GM21423 (cell line): ENCODE measurements at regions not wholly inside any gene's neighbourhood (a gene's known extent, or its start where the extent isn't known, plus 50 kb on each side); places are given as distances from the start of the nearest gene placed in this dataset.

Source experiments
- ATAC-seq: cut with Tn5 transposase; IDR thresholded peaks from one replicate; pipeline ENCODE4 v1.9.1; 2021; ENCODE audit warnings: mild to moderate bottlenecking, moderate library complexity; ENCODE audit not compliant: unreplicated experiment

- ATAC-seq, result no peak
Measured at GRCh38 chr7:145005601-145006000, 169.7 kb upstream of the TPK1 start.

DNA sequence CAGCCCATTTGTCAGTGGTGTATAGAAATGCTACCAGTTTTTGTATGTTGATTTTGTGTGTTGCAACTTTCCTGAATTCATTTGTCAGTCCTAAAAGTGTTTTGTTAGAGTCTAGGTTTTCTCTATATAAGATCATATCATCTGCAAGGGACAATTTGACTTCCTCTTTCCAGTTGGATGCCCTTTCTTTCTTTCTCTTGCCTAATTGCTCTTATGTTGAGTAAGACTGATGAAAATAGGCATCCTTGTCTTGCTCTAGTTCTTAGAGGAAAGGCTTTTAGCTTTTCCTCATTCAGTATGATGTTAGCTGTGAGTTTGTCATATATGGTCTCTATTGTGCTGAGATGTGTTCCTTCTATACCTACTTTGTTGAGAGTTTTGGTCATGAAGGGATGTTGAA lies 161.7 kb upstream of the TPK1 start:
- no peak for ATAC-seq

- ATAC-seq, result no peak
Measured at GRCh38 chr7:144995495-144995894, 159.6 kb upstream of the TPK1 start.

GRCh38 chr7:144991041-144991440 lies 155.2 kb upstream of the TPK1 start:
- no peak for ATAC-seq

GRCh38 chr7:144987686-144988085 lies 151.8 kb upstream of the TPK1 start:
- no peak for ATAC-seq

DNA sequence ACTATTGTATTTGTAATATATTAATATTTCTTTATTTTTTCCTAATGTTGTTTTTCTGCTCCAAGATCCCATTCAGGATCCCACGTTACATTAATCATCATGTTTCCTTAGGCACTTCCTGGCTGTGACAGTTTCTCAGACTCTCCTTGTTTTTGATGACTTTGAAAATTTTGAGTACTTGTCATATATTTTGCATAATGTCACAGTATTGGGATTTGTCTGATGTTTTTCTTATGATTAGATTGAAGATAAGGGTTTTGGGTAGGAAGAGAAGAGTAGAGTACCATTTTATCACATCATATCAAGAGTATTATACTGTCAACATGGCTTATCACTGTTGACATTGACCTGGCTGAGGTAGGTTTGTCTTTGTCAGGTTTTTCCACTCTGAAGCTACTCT lies 146.3 kb upstream of the TPK1 start:
- no peak for ATAC-seq

GRCh38 chr7:144975882-144976281 lies 140.0 kb upstream of the TPK1 start:
- ATAC-seq, result no peak

DNA sequence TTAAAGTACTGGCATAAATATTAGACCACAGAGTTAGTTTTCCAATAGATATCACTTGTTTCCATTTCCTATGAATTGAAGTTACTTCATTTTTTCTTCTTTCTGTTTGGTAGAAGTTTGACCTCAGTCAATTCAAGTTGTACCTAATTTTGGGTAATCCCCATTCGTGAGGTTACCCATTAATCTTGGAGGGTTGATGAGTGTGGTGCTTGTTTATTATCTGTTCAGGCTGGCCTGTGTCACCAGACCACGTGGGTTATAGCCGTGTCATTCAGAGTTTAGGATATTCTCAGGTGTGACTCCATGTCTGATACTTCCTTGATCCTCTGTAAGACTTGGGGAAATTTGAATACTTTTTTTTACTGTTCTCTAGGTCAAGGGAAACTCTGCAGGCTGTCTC lies 133.9 kb upstream of the TPK1 start:
- peak; percentile 52 for ATAC-seq

DNA sequence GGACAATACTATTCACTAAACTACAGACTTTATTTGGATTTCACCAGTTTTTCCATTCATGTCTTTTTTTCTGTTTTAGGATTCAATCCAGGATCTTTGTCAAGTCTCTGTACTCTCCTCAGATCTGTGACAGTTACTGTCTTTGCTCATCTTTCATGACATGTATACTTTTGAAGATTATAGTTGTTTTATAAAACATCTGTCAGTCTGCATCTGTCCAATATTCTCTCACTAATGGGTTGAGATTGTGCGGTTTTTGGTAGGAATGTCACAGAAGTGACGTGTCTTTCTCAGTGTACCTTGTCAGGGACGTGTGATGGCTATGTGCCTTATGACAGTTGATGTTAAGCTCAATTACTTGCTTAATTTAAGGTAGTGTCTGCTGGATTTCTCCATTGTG lies 124.9 kb upstream of the TPK1 start:
- ATAC-seq, result no peak

GRCh38 chr7:144957998-144958397 lies 122.1 kb upstream of the TPK1 start:
- no peak for ATAC-seq

DNA sequence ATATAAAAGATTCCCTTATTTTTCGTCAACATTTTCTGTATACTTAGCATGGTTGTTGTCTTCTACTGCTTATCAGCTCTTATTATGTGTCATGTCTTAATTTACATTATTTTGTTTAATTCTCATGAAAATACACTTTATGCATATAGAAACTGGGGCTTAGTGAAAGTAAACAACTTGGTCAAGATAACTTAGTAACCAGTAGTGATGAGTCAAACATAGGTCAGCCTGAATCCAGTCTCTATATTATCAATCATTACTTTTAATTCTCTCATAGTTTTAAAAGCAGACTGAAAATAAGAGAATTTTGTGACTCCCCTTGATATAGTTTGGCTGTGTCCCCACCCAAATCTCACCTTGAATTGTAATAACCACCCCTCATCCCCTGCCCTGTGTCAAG lies 119.6 kb upstream of the TPK1 start:
- ATAC-seq, result no peak

DNA sequence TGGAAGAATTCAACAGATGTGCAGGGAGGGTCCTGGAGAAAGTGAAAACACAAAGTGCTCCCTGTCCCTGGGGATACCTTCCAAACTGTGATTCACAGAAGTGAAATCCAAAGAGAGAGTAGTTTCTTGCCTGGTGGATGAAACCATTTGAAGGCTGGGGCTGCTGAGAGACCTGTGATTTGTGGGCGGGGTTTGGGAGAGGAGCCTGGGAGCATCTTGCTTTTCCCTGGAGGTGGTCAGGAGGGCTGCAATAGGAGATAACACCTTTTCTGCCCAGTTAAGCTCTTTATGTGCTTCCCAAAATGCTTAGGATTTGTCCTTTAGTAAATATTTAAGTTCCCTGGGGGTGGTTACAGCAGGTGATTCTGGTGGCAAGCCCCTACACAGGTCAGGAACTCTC lies 105.3 kb upstream of the TPK1 start:
- no peak for ATAC-seq

DNA sequence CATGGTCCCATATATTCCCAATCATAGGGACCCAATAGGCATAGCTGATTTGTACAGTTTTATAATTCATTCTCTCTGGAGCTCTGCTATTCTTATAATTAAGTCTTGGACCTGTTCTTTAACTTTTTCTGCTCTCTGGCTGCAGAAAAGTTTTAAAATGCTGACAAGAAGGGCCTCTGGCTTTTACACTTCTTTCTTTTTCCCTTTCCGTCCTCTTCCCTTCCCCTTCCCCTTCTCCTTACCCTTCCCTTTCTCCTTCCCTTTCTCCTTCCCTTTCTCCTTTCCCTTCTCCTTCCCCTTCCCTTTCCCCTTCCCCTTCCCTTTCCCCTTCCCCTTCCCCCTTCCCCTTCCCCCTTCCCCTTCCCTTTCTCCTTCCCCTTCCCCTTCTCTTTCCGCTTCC lies 101.3 kb upstream of the TPK1 start:
- no peak for ATAC-seq

GRCh38 chr7:144936314-144936713 lies 100.5 kb upstream of the TPK1 start:
- no peak for ATAC-seq

DNA sequence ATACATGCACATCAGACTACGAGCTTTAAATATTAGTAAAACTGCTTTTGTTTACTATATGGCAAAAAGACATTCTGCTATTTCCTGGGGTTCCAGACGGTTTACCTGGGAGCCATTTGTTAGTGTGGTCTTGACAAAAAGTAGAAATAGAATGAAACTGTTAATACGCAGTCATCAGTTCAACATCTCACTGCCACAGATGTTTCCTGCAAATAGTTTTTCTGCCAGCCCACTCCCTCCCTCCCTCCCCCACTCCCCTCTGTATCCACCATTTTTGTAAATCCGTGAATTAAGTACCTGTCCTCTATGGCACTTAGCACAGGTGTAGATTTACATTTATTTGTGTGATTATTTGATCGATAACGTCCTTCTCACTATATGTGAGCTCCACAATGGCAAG lies 74.6 kb upstream of the TPK1 start:
- ATAC-seq, result no peak

DNA sequence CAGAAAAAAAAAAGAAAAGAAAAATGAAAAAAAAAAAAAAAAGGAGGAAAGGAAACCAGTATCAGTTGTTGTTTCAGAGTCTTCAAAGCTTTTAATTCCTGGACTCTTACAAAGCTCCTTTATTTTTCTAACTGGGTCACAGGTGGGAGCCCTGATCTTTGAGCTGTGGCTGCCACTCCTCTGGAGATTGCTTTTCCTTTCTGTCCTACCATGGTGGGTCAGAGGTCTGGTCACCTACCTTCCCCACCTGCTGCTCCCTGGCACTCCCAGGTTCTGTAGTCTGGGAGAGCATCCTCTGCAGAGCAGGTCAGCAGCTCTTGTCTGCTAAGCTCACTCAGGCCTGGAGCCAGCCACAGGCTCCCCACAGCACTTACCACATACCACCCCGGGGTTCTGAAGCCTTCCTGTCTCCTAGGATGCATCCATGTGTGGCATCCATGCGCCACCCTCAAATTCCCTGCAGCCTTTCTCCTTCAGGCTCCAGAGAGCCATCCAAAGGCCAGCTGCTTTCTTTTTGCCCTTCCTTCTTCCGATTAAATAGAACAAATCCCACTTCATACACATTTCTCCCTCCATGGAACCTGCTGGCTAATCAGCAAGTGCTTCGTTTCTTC lies 73.2 kb upstream of the TPK1 start:
- ATAC-seq, result no peak

GRCh38 chr7:144908324-144908723 lies 72.5 kb upstream of the TPK1 start:
- ATAC-seq, result no peak

- no peak for ATAC-seq
Measured at GRCh38 chr7:144907577-144907976, 71.7 kb upstream of the TPK1 start.

- ATAC-seq, result no peak
Measured at GRCh38 chr7:144903201-144903600, 67.3 kb upstream of the TPK1 start.

- ATAC-seq, result no peak
Measured at GRCh38 chr7:144892761-144893160, 56.9 kb upstream of the TPK1 start.
